MCF 10A (cell line): ENCODE measurements at regions not wholly inside any gene's neighbourhood (a gene's known extent, or its start where the extent isn't known, plus 50 kb on each side); places are given as distances from the start of the nearest gene placed in this dataset.

ENCODE experiments used
- BruUV-seq: library from RNA; stranded (reverse); fragments of 400-500 nt; replicated peaks from 2 replicates; lab custom pipeline; 2021; lab: Mats Ljungman, UMichigan
- CTCF ChIA-PET: fragments of 300-600 bp; sonication (Branson Sonifier 250); formaldehyde crosslinking; extraction: SDS; loops from one replicate; lab custom pipeline; 2021; ENCODE audit warnings: antibody characterized with exemption, inconsistent platforms; lab: Yijun Ruan, JAX
- POLR2A ChIA-PET: fragments of 300-600, 350-650 bp; sonication (Branson Sonifier 250); formaldehyde crosslinking; extraction: SDS; loops from one replicate; lab custom pipeline; 2020; ENCODE audit warnings: antibody characterized with exemption, inconsistent platforms; lab: Yijun Ruan, JAX
- DNase-seq: peaks from one replicate; pipeline ENCODE4 v3.0.0-alpha.2; 2018; ENCODE audit not compliant: unreplicated experiment
- H3K27ac Mint-ChIP-seq: one replicate; pipeline ENCODE4 v1.8.0; 2022; ENCODE audit warnings: mild to moderate bottlenecking, low read depth, mixed read lengths; ENCODE audit not compliant: unreplicated experiment
- H3K27me3 Mint-ChIP-seq: one replicate; pipeline ENCODE4 v1.8.0; 2022; ENCODE audit warnings: mixed read lengths; ENCODE audit not compliant: insufficient read depth, unreplicated experiment
- H3K36me3 Mint-ChIP-seq: one replicate; pipeline ENCODE4 v1.8.0; 2022; ENCODE audit warnings: mild to moderate bottlenecking, moderate library complexity, mixed read lengths; ENCODE audit not compliant: insufficient read depth, unreplicated experiment
- H3K4me1 Mint-ChIP-seq: one replicate; pipeline ENCODE4 v1.8.0; 2022; ENCODE audit warnings: mixed read lengths; ENCODE audit not compliant: insufficient read depth, unreplicated experiment
- H3K4me3 Mint-ChIP-seq: one replicate; pipeline ENCODE4 v1.8.0; 2022; ENCODE audit warnings: mild to moderate bottlenecking, moderate library complexity, mixed read lengths; ENCODE audit not compliant: unreplicated experiment
- H3K9me3 Mint-ChIP-seq: one replicate; pipeline ENCODE4 v1.8.0; 2022; ENCODE audit warnings: mixed read lengths; ENCODE audit not compliant: unreplicated experiment
- CTCF ChIP-seq: fragments of 200-600 bp; IDR thresholded peaks from one replicate; pipeline ENCODE4 v1.8.0; 2022; ENCODE audit warnings: antibody characterized with exemption, mild to moderate bottlenecking; ENCODE audit not compliant: unreplicated experiment
- intact Hi-C: fragments of 100-400 bp; cut with micrococcal nuclease; formaldehyde crosslinking; loops from 2 replicates; pipeline ENCODE4 v1.14.1; 2022

- H3K36me3 Mint-ChIP-seq = no peaks in the 10 kb centered on the region
- POLR2A ChIA-PET = interaction anchor here (0.6 kb wide), 1 partner anchor 1847 kb away, joined by 3 read pairs; no protein-coding TSS in a partner anchor
- intact Hi-C loops = no loop called here
- H3K27me3 Mint-ChIP-seq = peaks cover 91% of the 10 kb centered on the region
- peaks cover 15% of the 10 kb centered on the region for H3K4me1 Mint-ChIP-seq
- H3K4me3 Mint-ChIP-seq = no peak overlapping the region
- H3K27ac Mint-ChIP-seq = peak overlapping the region; percentile 23
- BruUV-seq = no TSS peak
- CTCF ChIA-PET = interaction anchor here (1.2 to 2.5 kb wide), 2 partner anchors 12 to 23 kb away, joined by 4 to 28 read pairs; no protein-coding TSS in a partner anchor
- no peaks in the 10 kb centered on the region for H3K9me3 Mint-ChIP-seq
- no peak for TF ChIP-seq CTCF
- DNase-seq = peak; percentile 8
Measured at GRCh38 chrX:74371425-74372222, 49.7 kb upstream of the SLC16A2 start.
